ENCODE measurements at regions not wholly inside any gene's neighbourhood (a gene's known extent, or its start where the extent isn't known, plus 50 kb on each side); places are given as distances from the start of the nearest gene placed in this dataset.

GRCh38 chr18:41146301-41146700, 808.7 kb upstream of the PIK3C3 start:
- TF ChIP-seq CTCF (IDR thresholded peaks at IDR 0.05) (no peak), POLR2AphosphoS5 (IDR thresholded peaks at IDR 0.05) (no peak), POLR2A (IDR thresholded peaks at IDR 0.05) (no peak), EP300 (IDR thresholded peaks at IDR 0.05) (no peak)

All from sigmoid colon (tissue), 4 donors.